ENCODE measurements at regions not wholly inside any gene's neighbourhood (a gene's known extent, or its start where the extent isn't known, plus 50 kb on each side); places are given as distances from the start of the nearest gene placed in this dataset.

GRCh38 chr10:61841338-61841875 lies 60.1 kb upstream of the ARID5B start:
- no peak for DNase-seq (ENCODE audit: low read depth)
- no peak overlapping the region for H3K4me3 ChIP-seq (ENCODE audit: low read depth, low read length)
- no peak for TF ChIP-seq CTCF (IDR thresholded peaks at IDR 0.05; ENCODE audit: low read depth, low read length, missing control alignments)

- no peak for TF ChIP-seq CTCF (IDR thresholded peaks at IDR 0.05; ENCODE audit: low read depth, low read length, missing control alignments)
- H3K4me3 ChIP-seq (ENCODE audit: low read depth, low read length) = no peak overlapping the region
- no peak for DNase-seq (ENCODE audit: low read depth)
These were observed 58.6 kb upstream of the ARID5B start for GRCh38 chr10:61842755-61843497.

- no peak overlapping the region for H3K4me3 ChIP-seq (ENCODE audit: low read depth, low read length)
- TF ChIP-seq CTCF (IDR thresholded peaks at IDR 0.05; ENCODE audit: low read depth, low read length, missing control alignments) = no peak
- no peak for DNase-seq (ENCODE audit: low read depth)
These were observed 57.2 kb upstream of the ARID5B start for GRCh38 chr10:61844116-61844822.

GRCh38 chr10:61845196-61845949 lies 56.1 kb upstream of the ARID5B start:
- no peak for DNase-seq (ENCODE audit: low read depth)
- H3K4me3 ChIP-seq (ENCODE audit: low read depth, low read length) = no peak overlapping the region
- no peak for TF ChIP-seq CTCF (IDR thresholded peaks at IDR 0.05; ENCODE audit: low read depth, low read length, missing control alignments)

GRCh38 chr10:61845950-61846268 lies 55.6 kb upstream of the ARID5B start:
- H3K4me3 ChIP-seq (ENCODE audit: low read depth, low read length) = no peak overlapping the region
- TF ChIP-seq CTCF (IDR thresholded peaks at IDR 0.05; ENCODE audit: low read depth, low read length, missing control alignments) = no peak
- no peak for DNase-seq (ENCODE audit: low read depth)

- no peak for DNase-seq (ENCODE audit: low read depth)
- H3K4me3 ChIP-seq (ENCODE audit: low read depth, low read length) = no peak overlapping the region
- no peak for TF ChIP-seq CTCF (IDR thresholded peaks at IDR 0.05; ENCODE audit: low read depth, low read length, missing control alignments)
These were observed 55.0 kb upstream of the ARID5B start for GRCh38 chr10:61846370-61847031.

Measured in GM12864 (cell line).